A549 (cell line): ENCODE measurements at regions not wholly inside any gene's neighbourhood (a gene's known extent, or its start where the extent isn't known, plus 50 kb on each side); places are given as distances from the start of the nearest gene placed in this dataset.

Source experiments
- EHMT2 ChIP-seq: fragments of 200-600 bp; sonication (generic); IDR thresholded peaks from 2 replicates; pipeline ENCODE4 v1.6.1; 2016; ENCODE audit warnings: antibody characterized with exemption, low read depth, mild to moderate bottlenecking, moderate library complexity
- EP300 ChIP-seq, 2 experiments: fragments of >200 bp; sonication (Bioruptor Twin); formaldehyde crosslinking; IDR thresholded peaks; 2 replicates in 1 of 2; 3 replicates in 1 of 2; pipeline ENCODE4 v1.6.1; 2016 to 2017
- NPAS2 ChIP-seq: fragments of 250-450 bp; sonication (Bioruptor Pico); IDR thresholded peaks from 2 replicates; pipeline ENCODE4 v1.8.0; 2022; ENCODE audit warnings: mild to moderate bottlenecking, moderate library complexity, borderline replicate concordance
- RNF2 ChIP-seq: fragments of 200-600 bp; sonication (generic); IDR thresholded peaks from 2 replicates; pipeline ENCODE4 v1.6.1; 2016; ENCODE audit warnings: low read depth, mild to moderate bottlenecking, antibody characterized with exemption, moderate library complexity, borderline replicate concordance
- TF ChIP-seq, protein P1 (sequence below): fragments of >200 bp; sonication (Bioruptor Twin); formaldehyde crosslinking; IDR thresholded peaks from 3 replicates; pipeline ENCODE4 v1.5.1; 2016

DNA sequence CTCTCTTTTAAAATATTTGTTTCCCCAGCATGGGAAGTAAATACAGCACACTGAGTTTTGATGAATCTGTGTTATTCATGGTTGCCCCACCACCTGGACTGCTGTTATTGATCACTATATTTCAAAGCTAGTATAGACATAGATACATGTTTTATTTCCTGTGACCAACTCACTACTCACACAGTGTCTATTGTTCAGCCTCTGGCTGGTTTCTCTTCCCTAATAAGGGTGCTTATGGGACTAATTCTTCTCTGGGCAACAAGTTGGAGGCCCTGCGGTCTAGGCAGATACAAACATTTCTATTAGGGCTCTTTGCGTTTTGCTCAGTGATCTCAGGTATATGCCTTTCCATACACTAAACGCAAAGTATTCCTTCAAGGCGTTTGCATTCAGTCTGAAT, 1191.0 kb upstream of the TMEM132C start:
- TF ChIP-seq, protein P1, sequence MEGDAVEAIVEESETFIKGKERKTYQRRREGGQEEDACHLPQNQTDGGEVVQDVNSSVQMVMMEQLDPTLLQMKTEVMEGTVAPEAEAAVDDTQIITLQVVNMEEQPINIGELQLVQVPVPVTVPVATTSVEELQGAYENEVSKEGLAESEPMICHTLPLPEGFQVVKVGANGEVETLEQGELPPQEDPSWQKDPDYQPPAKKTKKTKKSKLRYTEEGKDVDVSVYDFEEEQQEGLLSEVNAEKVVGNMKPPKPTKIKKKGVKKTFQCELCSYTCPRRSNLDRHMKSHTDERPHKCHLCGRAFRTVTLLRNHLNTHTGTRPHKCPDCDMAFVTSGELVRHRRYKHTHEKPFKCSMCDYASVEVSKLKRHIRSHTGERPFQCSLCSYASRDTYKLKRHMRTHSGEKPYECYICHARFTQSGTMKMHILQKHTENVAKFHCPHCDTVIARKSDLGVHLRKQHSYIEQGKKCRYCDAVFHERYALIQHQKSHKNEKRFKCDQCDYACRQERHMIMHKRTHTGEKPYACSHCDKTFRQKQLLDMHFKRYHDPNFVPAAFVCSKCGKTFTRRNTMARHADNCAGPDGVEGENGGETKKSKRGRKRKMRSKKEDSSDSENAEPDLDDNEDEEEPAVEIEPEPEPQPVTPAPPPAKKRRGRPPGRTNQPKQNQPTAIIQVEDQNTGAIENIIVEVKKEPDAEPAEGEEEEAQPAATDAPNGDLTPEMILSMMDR: no peak
- TF ChIP-seq EHMT2: no peak
- TF ChIP-seq EP300 (IDR thresholded peaks at IDR 0.05): no peak
- no peak for TF ChIP-seq RNF2
- no peak for TF ChIP-seq NPAS2 (CRISPR knock-in tag)
